VCaP (cell line): ENCODE measurements at regions not wholly inside any gene's neighbourhood (a gene's known extent, or its start where the extent isn't known, plus 50 kb on each side); places are given as distances from the start of the nearest gene placed in this dataset.
"Not testable (repeated sequence)": the region's sequence is repeated elsewhere in the genome, so short reads cannot be mapped to it uniquely, and the experiment has no call there.

Experiments
- H3K27ac ChIP-seq: fragments of 450-650 bp; 2 replicates; pipeline ENCODE4 v1.5.1; 2017
- CTCF ChIP-seq: fragments of 450-650 bp; conservative IDR thresholded peaks from 2 replicates; pipeline ENCODE4 v1.5.1; 2017; ENCODE audit warnings: mild to moderate bottlenecking, moderate library complexity

GRCh38 chr7:86995052-86995725, 64.3 kb downstream of the ELAPOR2 start:
- TF ChIP-seq CTCF = no peak
- H3K27ac ChIP-seq = no peak overlapping the region

- no peak overlapping the region for H3K27ac ChIP-seq
These were observed 67.7 kb downstream of the ELAPOR2 start for GRCh38 chr7:86991771-86992191.

GRCh38 chr7:86991093-86991769, 68.2 kb downstream of the ELAPOR2 start:
- H3K27ac ChIP-seq = no peak overlapping the region
- no peak for TF ChIP-seq CTCF

More at GRCh38 chr7:86991771-86992191, 67.7 kb downstream of the ELAPOR2 start:
- TF ChIP-seq CTCF = no peak

GRCh38 chr7:86989407-86989806, 70.0 kb downstream of the ELAPOR2 start:
- H3K27ac ChIP-seq = no peak overlapping the region
- TF ChIP-seq CTCF = no peak

GRCh38 chr7:86987834-86988233, 71.6 kb downstream of the ELAPOR2 start:
- H3K27ac ChIP-seq = not testable (repeated sequence)

- H3K27ac ChIP-seq = not testable (repeated sequence)
These were observed 72.1 kb downstream of the ELAPOR2 start for GRCh38 chr7:86987358-86987757.

- not testable (repeated sequence) for H3K27ac ChIP-seq
These were observed 74.1 kb downstream of the ELAPOR2 start for GRCh38 chr7:86985342-86985741.

GRCh38 chr7:86983654-86984053, 75.8 kb downstream of the ELAPOR2 start:
- not testable (repeated sequence) for H3K27ac ChIP-seq

- not testable (repeated sequence) for H3K27ac ChIP-seq
These were observed 77.5 kb downstream of the ELAPOR2 start for GRCh38 chr7:86981937-86982336.

- TF ChIP-seq CTCF = no peak
- H3K27ac ChIP-seq = no peak overlapping the region
These were observed 78.3 kb downstream of the ELAPOR2 start for GRCh38 chr7:86981127-86981526.
